Testis (tissue), 2 donors: ENCODE measurements at regions not wholly inside any gene's neighbourhood (a gene's known extent, or its start where the extent isn't known, plus 50 kb on each side); places are given as distances from the start of the nearest gene placed in this dataset.

Experiments used
- CTCF ChIP-seq, 3 experiments: fragments of 450-650 bp in 2 of 3; fragments of 200-600 bp in 1 of 3; sonication (generic) in 1 of 3; IDR thresholded peaks; one replicate each; pipeline ENCODE4 v1.5.1; 2016 to 2019; ENCODE audit warnings: antibody characterized with exemption in 3 of 3, mild to moderate bottlenecking in 2 of 3, moderate library complexity in 1 of 3
- POLR2A ChIP-seq: fragments of 450-650 bp; IDR thresholded peaks from one replicate; pipeline ENCODE4 v1.6.1; 2017; ENCODE audit warnings: antibody characterized with exemption, mild to moderate bottlenecking, moderate library complexity

DNA sequence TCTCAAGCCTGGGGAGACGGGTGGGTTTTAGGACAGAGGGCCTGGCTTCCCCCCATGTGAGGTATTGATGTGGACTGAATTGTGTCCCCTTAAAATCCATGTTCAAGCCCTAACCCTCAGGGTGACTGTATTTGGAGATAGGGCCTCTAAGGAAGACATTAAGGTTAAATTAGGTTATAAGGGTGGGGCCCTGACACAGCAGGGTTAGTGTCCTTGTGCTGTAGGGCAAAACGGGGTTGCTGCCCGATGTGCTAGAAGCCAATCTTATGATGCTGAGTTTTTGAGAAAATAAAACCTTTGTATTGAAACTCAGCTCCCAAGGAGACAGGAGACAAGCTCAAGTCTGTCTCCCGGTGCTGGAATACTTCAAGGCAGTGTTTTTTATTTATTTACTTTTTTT, 71.1 kb upstream of the NUP50 start:
- TF ChIP-seq CTCF (IDR thresholded peaks at IDR 0.05): no peak
- TF ChIP-seq POLR2A: no peak
